Ishikawa (cell line): ENCODE measurements at regions not wholly inside any gene's neighbourhood (a gene's known extent, or its start where the extent isn't known, plus 50 kb on each side); places are given as distances from the start of the nearest gene placed in this dataset.

Experiments
- EP300 ChIP-seq: IDR thresholded peaks from 2 replicates; pipeline ENCODE4 v1.6.1; 2012; ENCODE audit warnings: borderline replicate concordance
- NFIC ChIP-seq: IDR thresholded peaks from 2 replicates; pipeline ENCODE4 v1.6.1; 2012
- RAD21 ChIP-seq: IDR thresholded peaks from 2 replicates; pipeline ENCODE4 v1.6.1; 2012; ENCODE audit warnings: low read depth
- TAF1 ChIP-seq: IDR thresholded peaks from 2 replicates; pipeline ENCODE4 v1.6.1; 2012; ENCODE audit warnings: low read depth, mild to moderate bottlenecking
- TCF12 ChIP-seq: IDR thresholded peaks from 2 replicates; pipeline ENCODE4 v1.6.1; 2012; ENCODE audit warnings: low read depth
- YY1 ChIP-seq: IDR thresholded peaks from 2 replicates; pipeline ENCODE4 v1.6.1; 2012; ENCODE audit warnings: low read depth
- ZBTB7A ChIP-seq: IDR thresholded peaks from 2 replicates; pipeline ENCODE4 v1.6.1; 2012; ENCODE audit warnings: low read depth
- TF ChIP-seq, protein P1 (sequence below): IDR thresholded peaks from 2 replicates; pipeline ENCODE4 v1.6.1; 2012
- TF ChIP-seq, protein P2 (sequence below): IDR thresholded peaks from 2 replicates; pipeline ENCODE4 v1.6.1; 2012; ENCODE audit warnings: low read depth, mild to moderate bottlenecking
- TF ChIP-seq, protein P3 (sequence below): IDR thresholded peaks from 2 replicates; pipeline ENCODE4 v1.6.1; 2012

DNA sequence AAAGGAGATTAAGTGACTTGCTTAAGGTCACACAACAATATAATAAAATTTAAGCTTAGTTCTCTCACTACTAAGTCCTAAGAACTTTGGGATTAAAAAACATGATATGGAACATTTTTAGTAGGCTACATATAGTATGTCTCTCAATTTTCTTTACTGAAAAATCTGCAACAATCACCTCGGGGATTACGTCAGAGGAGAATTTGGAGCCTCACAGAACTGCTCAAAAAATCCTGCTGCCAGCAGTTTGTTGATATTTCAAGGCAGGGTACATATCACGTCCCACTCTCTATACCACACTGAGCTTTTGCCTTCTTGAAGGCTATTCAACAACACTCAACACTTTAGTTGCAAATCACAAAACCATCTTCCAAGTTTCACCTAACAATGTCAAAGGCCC lies 561.6 kb upstream of the BTBD3 start:
- TF ChIP-seq RAD21: no peak
- TF ChIP-seq, protein P1, sequence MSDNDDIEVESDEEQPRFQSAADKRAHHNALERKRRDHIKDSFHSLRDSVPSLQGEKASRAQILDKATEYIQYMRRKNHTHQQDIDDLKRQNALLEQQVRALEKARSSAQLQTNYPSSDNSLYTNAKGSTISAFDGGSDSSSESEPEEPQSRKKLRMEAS: no peak
- no peak for TF ChIP-seq EP300
- TF ChIP-seq ZBTB7A: no peak
- TF ChIP-seq, protein P2, sequence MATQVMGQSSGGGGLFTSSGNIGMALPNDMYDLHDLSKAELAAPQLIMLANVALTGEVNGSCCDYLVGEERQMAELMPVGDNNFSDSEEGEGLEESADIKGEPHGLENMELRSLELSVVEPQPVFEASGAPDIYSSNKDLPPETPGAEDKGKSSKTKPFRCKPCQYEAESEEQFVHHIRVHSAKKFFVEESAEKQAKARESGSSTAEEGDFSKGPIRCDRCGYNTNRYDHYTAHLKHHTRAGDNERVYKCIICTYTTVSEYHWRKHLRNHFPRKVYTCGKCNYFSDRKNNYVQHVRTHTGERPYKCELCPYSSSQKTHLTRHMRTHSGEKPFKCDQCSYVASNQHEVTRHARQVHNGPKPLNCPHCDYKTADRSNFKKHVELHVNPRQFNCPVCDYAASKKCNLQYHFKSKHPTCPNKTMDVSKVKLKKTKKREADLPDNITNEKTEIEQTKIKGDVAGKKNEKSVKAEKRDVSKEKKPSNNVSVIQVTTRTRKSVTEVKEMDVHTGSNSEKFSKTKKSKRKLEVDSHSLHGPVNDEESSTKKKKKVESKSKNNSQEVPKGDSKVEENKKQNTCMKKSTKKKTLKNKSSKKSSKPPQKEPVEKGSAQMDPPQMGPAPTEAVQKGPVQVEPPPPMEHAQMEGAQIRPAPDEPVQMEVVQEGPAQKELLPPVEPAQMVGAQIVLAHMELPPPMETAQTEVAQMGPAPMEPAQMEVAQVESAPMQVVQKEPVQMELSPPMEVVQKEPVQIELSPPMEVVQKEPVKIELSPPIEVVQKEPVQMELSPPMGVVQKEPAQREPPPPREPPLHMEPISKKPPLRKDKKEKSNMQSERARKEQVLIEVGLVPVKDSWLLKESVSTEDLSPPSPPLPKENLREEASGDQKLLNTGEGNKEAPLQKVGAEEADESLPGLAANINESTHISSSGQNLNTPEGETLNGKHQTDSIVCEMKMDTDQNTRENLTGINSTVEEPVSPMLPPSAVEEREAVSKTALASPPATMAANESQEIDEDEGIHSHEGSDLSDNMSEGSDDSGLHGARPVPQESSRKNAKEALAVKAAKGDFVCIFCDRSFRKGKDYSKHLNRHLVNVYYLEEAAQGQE: no peak
- TF ChIP-seq TAF1: no peak
- TF ChIP-seq TCF12: no peak
- no peak for TF ChIP-seq NFIC
- TF ChIP-seq, protein P3, sequence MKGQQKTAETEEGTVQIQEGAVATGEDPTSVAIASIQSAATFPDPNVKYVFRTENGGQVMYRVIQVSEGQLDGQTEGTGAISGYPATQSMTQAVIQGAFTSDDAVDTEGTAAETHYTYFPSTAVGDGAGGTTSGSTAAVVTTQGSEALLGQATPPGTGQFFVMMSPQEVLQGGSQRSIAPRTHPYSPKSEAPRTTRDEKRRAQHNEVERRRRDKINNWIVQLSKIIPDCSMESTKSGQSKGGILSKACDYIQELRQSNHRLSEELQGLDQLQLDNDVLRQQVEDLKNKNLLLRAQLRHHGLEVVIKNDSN: no peak
- TF ChIP-seq YY1: no peak
